Neural crest cell (in vitro differentiated cells): ENCODE measurements at regions not wholly inside any gene's neighbourhood (a gene's known extent, or its start where the extent isn't known, plus 50 kb on each side); places are given as distances from the start of the nearest gene placed in this dataset.

ENCODE experiments used
- DNase-seq: peaks from one replicate; pipeline ENCODE4 v3.0.0; 2021; ENCODE audit warnings: low read depth, mixed read lengths, low spot score
- H3K27ac Mint-ChIP-seq: one replicate; pipeline ENCODE4 v1.8.0; 2021; ENCODE audit warnings: mild to moderate bottlenecking, mixed read lengths; ENCODE audit not compliant: unreplicated experiment
- H3K27me3 Mint-ChIP-seq: 2 replicates; pipeline ENCODE4 v1.8.0; 2021; ENCODE audit warnings: low read depth, mild to moderate bottlenecking, mixed read lengths
- H3K36me3 Mint-ChIP-seq: 2 replicates; pipeline ENCODE4 v1.8.0; 2021; ENCODE audit warnings: low read depth, mild to moderate bottlenecking, mixed read lengths
- H3K4me1 Mint-ChIP-seq: 2 replicates; pipeline ENCODE4 v1.8.0; 2021; ENCODE audit warnings: mixed read lengths
- H3K4me3 Mint-ChIP-seq: one replicate; pipeline ENCODE4 v1.8.0; 2021; ENCODE audit warnings: mild to moderate bottlenecking, mixed read lengths
- H3K9me3 Mint-ChIP-seq: 2 replicates; pipeline ENCODE4 v1.8.0; 2021; ENCODE audit warnings: mixed read lengths
- TF ChIP-seq, protein P1 (sequence below): fragments of 200-600 bp; sonication (generic); conservative IDR thresholded peaks from 2 replicates; pipeline ENCODE4 v1.5.0; 2021; ENCODE audit warnings: antibody characterized with exemption, mild to moderate bottlenecking

DNA sequence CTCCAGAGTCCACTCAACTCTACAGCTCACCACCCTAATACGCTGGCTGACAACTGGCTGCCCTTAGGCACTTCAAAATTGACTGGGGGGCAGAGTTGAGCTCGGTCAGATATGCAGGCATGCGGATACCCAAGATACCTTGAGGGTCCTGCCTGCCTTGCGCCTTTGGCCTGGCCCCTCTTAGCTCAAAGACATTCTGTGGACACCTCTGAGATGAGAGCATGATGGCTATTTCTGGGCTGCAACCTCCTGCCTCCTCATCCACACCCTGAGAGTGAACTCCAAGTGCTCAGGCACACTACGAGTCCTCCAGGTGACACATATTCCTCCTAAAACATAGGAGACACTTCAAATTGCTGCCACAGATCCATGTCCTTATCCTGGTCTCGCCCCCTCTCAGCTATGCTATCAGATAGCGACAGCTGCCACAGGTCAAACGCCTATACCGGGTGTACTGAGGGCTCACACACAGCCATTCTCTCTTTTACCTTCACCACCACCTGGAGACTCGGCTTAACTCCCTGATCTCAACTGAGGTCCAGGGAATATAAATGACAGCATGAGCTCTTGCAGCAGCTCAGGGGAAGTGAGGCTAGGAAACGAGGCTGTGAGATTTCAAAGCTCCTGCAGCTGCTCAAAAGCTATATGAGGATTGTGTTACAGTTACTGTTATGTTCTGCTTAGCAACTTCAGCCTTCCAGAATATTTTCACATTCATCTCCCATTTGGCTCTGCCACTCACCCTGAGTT is 60.5 kb upstream of the TEX51 start:
- Mint-ChIP-seq H3K4me1 (no peaks in the 10 kb centered on the region), H3K4me3 (no peak overlapping the region), H3K36me3 (no peaks in the 10 kb centered on the region), H3K27ac (no peak overlapping the region), H3K27me3 (no peaks in the 10 kb centered on the region), H3K9me3 (no peaks in the 10 kb centered on the region)
- TF ChIP-seq, protein P1, sequence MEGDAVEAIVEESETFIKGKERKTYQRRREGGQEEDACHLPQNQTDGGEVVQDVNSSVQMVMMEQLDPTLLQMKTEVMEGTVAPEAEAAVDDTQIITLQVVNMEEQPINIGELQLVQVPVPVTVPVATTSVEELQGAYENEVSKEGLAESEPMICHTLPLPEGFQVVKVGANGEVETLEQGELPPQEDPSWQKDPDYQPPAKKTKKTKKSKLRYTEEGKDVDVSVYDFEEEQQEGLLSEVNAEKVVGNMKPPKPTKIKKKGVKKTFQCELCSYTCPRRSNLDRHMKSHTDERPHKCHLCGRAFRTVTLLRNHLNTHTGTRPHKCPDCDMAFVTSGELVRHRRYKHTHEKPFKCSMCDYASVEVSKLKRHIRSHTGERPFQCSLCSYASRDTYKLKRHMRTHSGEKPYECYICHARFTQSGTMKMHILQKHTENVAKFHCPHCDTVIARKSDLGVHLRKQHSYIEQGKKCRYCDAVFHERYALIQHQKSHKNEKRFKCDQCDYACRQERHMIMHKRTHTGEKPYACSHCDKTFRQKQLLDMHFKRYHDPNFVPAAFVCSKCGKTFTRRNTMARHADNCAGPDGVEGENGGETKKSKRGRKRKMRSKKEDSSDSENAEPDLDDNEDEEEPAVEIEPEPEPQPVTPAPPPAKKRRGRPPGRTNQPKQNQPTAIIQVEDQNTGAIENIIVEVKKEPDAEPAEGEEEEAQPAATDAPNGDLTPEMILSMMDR, result no peak
- DNase-seq, result no peak

DNA sequence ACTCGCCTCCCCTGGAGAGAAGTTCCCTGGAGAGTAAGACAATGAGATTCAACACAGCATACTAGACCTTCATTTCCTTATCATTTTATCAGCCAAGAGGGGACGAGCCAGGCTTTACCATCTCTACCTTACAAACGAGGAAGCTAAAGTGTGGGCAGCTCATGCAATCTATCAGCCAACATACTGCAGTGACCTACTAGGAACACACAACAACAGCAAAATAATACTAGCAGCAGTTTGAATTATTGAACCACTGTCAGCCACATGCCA is 60.0 kb upstream of the TEX51 start:
- Mint-ChIP-seq H3K4me3 (no peak overlapping the region), H3K9me3 (no peaks in the 10 kb centered on the region), H3K27ac (no peak overlapping the region), H3K27me3 (no peaks in the 10 kb centered on the region), H3K4me1 (no peaks in the 10 kb centered on the region), H3K36me3 (no peaks in the 10 kb centered on the region)
- TF ChIP-seq, protein P1, result no peak
- DNase-seq, result no peak

DNA sequence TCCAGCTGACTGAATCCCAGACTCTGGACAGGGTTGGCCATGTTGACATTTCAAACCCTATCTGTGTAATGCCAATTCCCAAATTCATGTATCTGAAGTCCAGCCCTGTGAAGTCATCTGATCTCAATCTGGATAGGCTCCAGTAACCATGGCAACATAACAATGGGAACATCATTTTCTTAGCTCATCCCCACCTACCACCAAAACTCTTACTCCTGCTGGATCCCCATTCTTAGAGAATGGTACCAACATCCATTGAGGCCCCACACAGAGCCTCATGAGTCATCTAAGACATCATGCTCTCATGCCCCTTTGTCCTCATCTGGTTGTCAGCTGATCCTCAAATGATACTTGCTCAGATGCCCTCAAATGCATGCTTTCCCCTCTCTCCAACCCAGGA is 58.9 kb upstream of the TEX51 start:
- Mint-ChIP-seq H3K4me1 (no peaks in the 10 kb centered on the region), H3K27ac (no peak overlapping the region), H3K4me3 (no peak overlapping the region), H3K27me3 (no peaks in the 10 kb centered on the region), H3K9me3 (no peaks in the 10 kb centered on the region), H3K36me3 (no peaks in the 10 kb centered on the region)
- TF ChIP-seq, protein P1, result no peak
- no peak for DNase-seq

DNA sequence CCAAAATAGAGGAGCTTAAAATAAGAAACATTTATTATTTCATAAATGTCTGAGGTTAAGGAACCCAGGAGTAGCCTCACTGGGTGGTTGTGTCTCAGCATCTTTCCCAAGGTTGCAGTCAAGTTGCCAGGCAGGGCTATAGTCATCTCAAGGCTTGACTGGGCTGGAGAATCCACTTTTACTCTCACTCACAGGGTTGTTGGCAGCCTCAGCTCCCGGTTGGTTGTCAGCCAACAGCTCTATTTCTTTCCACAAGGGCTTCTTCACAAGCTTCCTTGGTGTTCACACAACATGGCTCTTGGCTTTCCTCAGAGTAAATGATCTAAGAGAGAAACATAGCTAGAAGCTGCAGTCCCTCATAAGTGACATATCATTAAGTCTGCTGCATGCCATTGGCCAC is 55.6 kb upstream of the TEX51 start:
- Mint-ChIP-seq H3K27me3 (no peaks in the 10 kb centered on the region), H3K27ac (no peak overlapping the region), H3K4me3 (no peak overlapping the region), H3K36me3 (no peaks in the 10 kb centered on the region), H3K9me3 (no peaks in the 10 kb centered on the region), H3K4me1 (no peaks in the 10 kb centered on the region)
- DNase-seq, result no peak
- TF ChIP-seq, protein P1, result no peak

DNA sequence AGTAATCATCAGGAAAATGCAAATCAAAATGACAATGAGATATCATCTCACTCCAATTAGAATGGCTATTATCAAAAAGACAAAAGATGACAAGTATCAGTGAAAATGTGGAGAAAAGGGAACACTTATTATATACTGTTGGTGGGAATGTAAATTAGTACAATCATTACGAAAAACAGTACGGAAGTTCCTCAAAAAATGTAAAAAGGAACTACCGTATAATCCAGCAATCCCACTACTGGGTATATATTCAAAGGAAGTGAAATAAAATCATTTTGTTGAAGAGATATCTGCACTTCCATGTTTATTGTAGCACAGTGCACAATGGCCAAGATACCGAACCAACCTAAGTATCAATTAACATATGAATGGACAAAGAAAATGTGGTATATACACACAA is 52.4 kb upstream of the TEX51 start:
- Mint-ChIP-seq H3K27ac (no peak overlapping the region), H3K27me3 (peaks cover 3% of the 10 kb centered on the region), H3K4me1 (no peaks in the 10 kb centered on the region), H3K36me3 (no peaks in the 10 kb centered on the region), H3K9me3 (no peaks in the 10 kb centered on the region), H3K4me3 (no peak overlapping the region)
- no peak for DNase-seq
- TF ChIP-seq, protein P1, result no peak
